ENCODE measurements at regions not wholly inside any gene's neighbourhood (a gene's known extent, or its start where the extent isn't known, plus 50 kb on each side); places are given as distances from the start of the nearest gene placed in this dataset.

- Mint-ChIP-seq H3K36me3 (ENCODE audit: low read depth) (no peaks in the 10 kb centered on the region), H3K4me3 (no peak overlapping the region), H3K27me3 (peaks cover 4% of the 10 kb centered on the region), H3K27ac (no peak overlapping the region), H3K4me1 (no peaks in the 10 kb centered on the region), H3K9me3 (peaks cover 10% of the 10 kb centered on the region)
- no peak for ATAC-seq (replicated peaks)
Measured at GRCh38 chr10:93160829-93161228, 87.1 kb downstream of the CYP26A1 start.

GRCh38 chr10:93165367-93165766 lies 91.7 kb downstream of the CYP26A1 start:
- Mint-ChIP-seq H3K27ac (no peak overlapping the region), H3K4me1 (no peaks in the 10 kb centered on the region), H3K9me3 (peaks cover 6% of the 10 kb centered on the region), H3K27me3 (peaks cover 19% of the 10 kb centered on the region), H3K36me3 (ENCODE audit: low read depth) (peaks cover 4% of the 10 kb centered on the region), H3K4me3 (no peak overlapping the region)
- ATAC-seq (replicated peaks): no peak

- no peak overlapping the region for H3K27ac Mint-ChIP-seq
- H3K4me3 Mint-ChIP-seq: no peak overlapping the region
- no peaks in the 10 kb centered on the region for H3K4me1 Mint-ChIP-seq
- H3K9me3 Mint-ChIP-seq: peaks cover 9% of the 10 kb centered on the region
- peaks cover 22% of the 10 kb centered on the region for H3K27me3 Mint-ChIP-seq
- H3K36me3 Mint-ChIP-seq (ENCODE audit: low read depth): peaks cover 7% of the 10 kb centered on the region
- no peak for ATAC-seq (replicated peaks)
Measured at GRCh38 chr10:93166134-93166533, 92.4 kb downstream of the CYP26A1 start.

GRCh38 chr10:93171837-93172236 lies 98.1 kb downstream of the CYP26A1 start:
- Mint-ChIP-seq H3K36me3 (ENCODE audit: low read depth) (peaks cover 7% of the 10 kb centered on the region), H3K4me1 (no peaks in the 10 kb centered on the region), H3K4me3 (no peak overlapping the region), H3K27me3 (peaks cover 23% of the 10 kb centered on the region), H3K9me3 (peaks cover 9% of the 10 kb centered on the region), H3K27ac (no peak overlapping the region)
- ATAC-seq (replicated peaks): no peak

- peaks cover 18% of the 10 kb centered on the region for H3K27me3 Mint-ChIP-seq
- H3K27ac Mint-ChIP-seq: no peak overlapping the region
- H3K4me3 Mint-ChIP-seq: no peak overlapping the region
- ATAC-seq (replicated peaks): no peak
- no peaks in the 10 kb centered on the region for H3K4me1 Mint-ChIP-seq
- peaks cover 7% of the 10 kb centered on the region for H3K36me3 Mint-ChIP-seq (ENCODE audit: low read depth)
- H3K9me3 Mint-ChIP-seq: peaks cover 9% of the 10 kb centered on the region
Measured at GRCh38 chr10:93173967-93174845, 100.5 kb downstream of the CYP26A1 start.

GRCh38 chr10:93175490-93175889 lies 101.8 kb downstream of the CYP26A1 start:
- Mint-ChIP-seq H3K9me3 (peaks cover 1% of the 10 kb centered on the region), H3K27me3 (peaks cover 11% of the 10 kb centered on the region), H3K36me3 (ENCODE audit: low read depth) (peaks cover 1% of the 10 kb centered on the region), H3K27ac (no peak overlapping the region), H3K4me3 (no peak overlapping the region), H3K4me1 (no peaks in the 10 kb centered on the region)
- ATAC-seq (replicated peaks): no peak

- H3K27me3 Mint-ChIP-seq: peaks cover 4% of the 10 kb centered on the region
- H3K9me3 Mint-ChIP-seq: no peaks in the 10 kb centered on the region
- H3K36me3 Mint-ChIP-seq (ENCODE audit: low read depth): no peaks in the 10 kb centered on the region
- no peak for ATAC-seq (replicated peaks)
- H3K4me1 Mint-ChIP-seq: no peaks in the 10 kb centered on the region
- no peak overlapping the region for H3K4me3 Mint-ChIP-seq
- H3K27ac Mint-ChIP-seq: no peak overlapping the region
Measured at GRCh38 chr10:93177511-93177910, 103.8 kb downstream of the CYP26A1 start.

GRCh38 chr10:93178226-93178625 lies 104.5 kb downstream of the CYP26A1 start:
- Mint-ChIP-seq H3K27me3 (peaks cover 4% of the 10 kb centered on the region), H3K4me3 (no peak overlapping the region), H3K4me1 (no peaks in the 10 kb centered on the region), H3K27ac (no peak overlapping the region), H3K36me3 (ENCODE audit: low read depth) (no peaks in the 10 kb centered on the region), H3K9me3 (no peaks in the 10 kb centered on the region)
- ATAC-seq (replicated peaks): no peak

- H3K27me3 Mint-ChIP-seq: no peaks in the 10 kb centered on the region
- no peaks in the 10 kb centered on the region for H3K36me3 Mint-ChIP-seq (ENCODE audit: low read depth)
- H3K9me3 Mint-ChIP-seq: no peaks in the 10 kb centered on the region
- no peak overlapping the region for H3K4me3 Mint-ChIP-seq
- no peak overlapping the region for H3K27ac Mint-ChIP-seq
- ATAC-seq (replicated peaks): no peak
- no peaks in the 10 kb centered on the region for H3K4me1 Mint-ChIP-seq
Measured at GRCh38 chr10:93180482-93180931, 106.8 kb downstream of the CYP26A1 start.

- Mint-ChIP-seq H3K4me1 (no peaks in the 10 kb centered on the region), H3K27me3 (peaks cover 3% of the 10 kb centered on the region), H3K36me3 (ENCODE audit: low read depth) (no peaks in the 10 kb centered on the region), H3K4me3 (no peak overlapping the region), H3K27ac (no peak overlapping the region), H3K9me3 (no peaks in the 10 kb centered on the region)
- ATAC-seq (replicated peaks): no peak
Measured at GRCh38 chr10:93181271-93182048, 107.8 kb downstream of the CYP26A1 start.

GRCh38 chr10:93182049-93182327 lies 108.3 kb downstream of the CYP26A1 start:
- H3K4me3 Mint-ChIP-seq: no peak overlapping the region
- H3K27ac Mint-ChIP-seq: no peak overlapping the region
- H3K4me1 Mint-ChIP-seq: no peaks in the 10 kb centered on the region
- H3K36me3 Mint-ChIP-seq (ENCODE audit: low read depth): no peaks in the 10 kb centered on the region
- H3K27me3 Mint-ChIP-seq: peaks cover 3% of the 10 kb centered on the region
- no peak for ATAC-seq (replicated peaks)
- no peaks in the 10 kb centered on the region for H3K9me3 Mint-ChIP-seq

- H3K4me1 Mint-ChIP-seq: no peaks in the 10 kb centered on the region
- H3K4me3 Mint-ChIP-seq: no peak overlapping the region
- H3K9me3 Mint-ChIP-seq: no peaks in the 10 kb centered on the region
- peaks cover 3% of the 10 kb centered on the region for H3K27me3 Mint-ChIP-seq
- no peaks in the 10 kb centered on the region for H3K36me3 Mint-ChIP-seq (ENCODE audit: low read depth)
- H3K27ac Mint-ChIP-seq: no peak overlapping the region
- no peak for ATAC-seq (replicated peaks)
Measured at GRCh38 chr10:93182790-93183189, 109.1 kb downstream of the CYP26A1 start.

- ATAC-seq (replicated peaks): no peak
- H3K4me1 Mint-ChIP-seq: no peaks in the 10 kb centered on the region
- H3K36me3 Mint-ChIP-seq (ENCODE audit: low read depth): no peaks in the 10 kb centered on the region
- H3K9me3 Mint-ChIP-seq: no peaks in the 10 kb centered on the region
- H3K27ac Mint-ChIP-seq: no peak overlapping the region
- peaks cover 7% of the 10 kb centered on the region for H3K27me3 Mint-ChIP-seq
- no peak overlapping the region for H3K4me3 Mint-ChIP-seq
Measured at GRCh38 chr10:93186653-93187052, 113.0 kb downstream of the CYP26A1 start.

GRCh38 chr10:93189944-93190343 lies 116.3 kb downstream of the CYP26A1 start:
- H3K27ac Mint-ChIP-seq: no peak overlapping the region
- no peak overlapping the region for H3K4me3 Mint-ChIP-seq
- no peaks in the 10 kb centered on the region for H3K9me3 Mint-ChIP-seq
- peaks cover 26% of the 10 kb centered on the region for H3K27me3 Mint-ChIP-seq
- H3K4me1 Mint-ChIP-seq: no peaks in the 10 kb centered on the region
- ATAC-seq (replicated peaks): no peak
- no peaks in the 10 kb centered on the region for H3K36me3 Mint-ChIP-seq (ENCODE audit: low read depth)

- H3K4me1 Mint-ChIP-seq: no peaks in the 10 kb centered on the region
- H3K27ac Mint-ChIP-seq: no peak overlapping the region
- ATAC-seq (replicated peaks): no peak
- H3K27me3 Mint-ChIP-seq: peaks cover 26% of the 10 kb centered on the region
- no peaks in the 10 kb centered on the region for H3K9me3 Mint-ChIP-seq
- H3K4me3 Mint-ChIP-seq: no peak overlapping the region
- H3K36me3 Mint-ChIP-seq (ENCODE audit: low read depth): no peaks in the 10 kb centered on the region
Measured at GRCh38 chr10:93190372-93190771, 116.7 kb downstream of the CYP26A1 start.
